ENCODE measurements at regions not wholly inside any gene's neighbourhood (a gene's known extent, or its start where the extent isn't known, plus 50 kb on each side); places are given as distances from the start of the nearest gene placed in this dataset.

DNA sequence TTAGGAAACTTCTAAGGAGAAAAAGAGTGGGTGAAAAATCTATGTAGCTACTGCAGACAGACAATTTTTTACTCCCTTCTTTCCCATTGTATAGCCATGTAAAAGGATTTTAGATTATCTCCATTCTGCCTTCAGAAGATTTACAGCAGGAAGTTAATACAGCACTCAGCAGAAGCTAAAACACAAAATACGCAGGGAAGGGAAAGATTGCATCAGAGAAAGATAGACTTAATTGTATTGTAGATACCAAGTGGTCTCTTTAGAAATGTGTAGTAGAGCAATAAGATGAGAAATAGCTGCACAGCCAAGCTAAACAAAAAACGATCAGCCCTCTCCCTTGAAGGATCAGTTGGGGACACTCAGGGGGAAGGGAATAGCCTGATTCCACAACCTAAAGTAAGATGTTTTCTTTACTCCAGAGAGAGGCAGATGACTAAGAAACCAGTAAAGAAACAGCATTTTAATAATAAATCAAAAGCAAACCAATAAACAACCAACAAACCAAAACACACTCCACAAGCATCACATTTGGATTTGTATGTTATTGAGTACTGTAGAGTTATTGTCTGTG is 236.7 kb upstream of the SLITRK1 start:
- H3K9me3 Mint-ChIP-seq, result no peaks in the 10 kb centered on the region
- DNase-seq (ENCODE audit: low spot score), result no peak
- no peak for ATAC-seq
- H3K4me1 Mint-ChIP-seq, result peaks cover 12% of the 10 kb centered on the region
- Histone ChIP-seq H4K20me1 (replicated peaks; ENCODE audit: insufficient read depth) (no peaks in the 10 kb centered on the region), H3F3A (replicated peaks; ENCODE audit: low read depth) (no peaks in the 10 kb centered on the region), H3K27ac (ENCODE audit: low read depth) (peak overlapping the region; percentile 60), H3K4me3 (no peak overlapping the region), H3K36me3 (ENCODE audit: insufficient read depth) (no peaks in the 10 kb centered on the region), H3K4me2 (no peak overlapping the region), H3K9me2 (ENCODE audit: insufficient read depth) (no peaks in the 10 kb centered on the region), H3K4me1 (ENCODE audit: insufficient read depth) (peaks cover 5% of the 10 kb centered on the region; the same call in 1 of the 2 replicates), H2AFZ (peak overlapping the region; percentile 61; the same call in 1 of the 2 replicates), H3K27me3 (ENCODE audit: insufficient read depth) (no peaks in the 10 kb centered on the region), H3K79me2 (replicated peaks; ENCODE audit: insufficient read depth) (no peaks in the 10 kb centered on the region)
- H3K4me3 Mint-ChIP-seq, result no peak overlapping the region
- peaks cover 2% of the 10 kb centered on the region for H3K27me3 Mint-ChIP-seq (ENCODE audit: insufficient read depth, low read depth, poor library complexity)
- H3K36me3 Mint-ChIP-seq (ENCODE audit: low read depth), result no peaks in the 10 kb centered on the region; the same call in 2 of the 3 replicates
- H3K27ac Mint-ChIP-seq, result peak overlapping the region; percentile 77
- TF ChIP-seq ZNF331 (CRISPR knock-in tag; IDR thresholded peaks at IDR 0.05; ENCODE audit: low read depth) (no peak), POLR2AphosphoS5 (IDR thresholded peaks at IDR 0.05; ENCODE audit: low read depth) (no peak), NANOG (IDR thresholded peaks at IDR 0.05; ENCODE audit: borderline replicate concordance) (no peak), JUNB (IDR thresholded peaks at IDR 0.05; ENCODE audit: unreplicated experiment) (no peak), STAT1 (IDR thresholded peaks at IDR 0.05; ENCODE audit: unreplicated experiment) (no peak), EZH2 (IDR thresholded peaks at IDR 0.05; ENCODE audit: low read depth, unreplicated experiment) (no peak), CREB1 (CRISPR knock-in tag; IDR thresholded peaks at IDR 0.05; ENCODE audit: low read depth) (no peak), ZNF114 (CRISPR knock-in tag; IDR thresholded peaks at IDR 0.05) (no peak), EZH2phosphoT487 (IDR thresholded peaks at IDR 0.05; ENCODE audit: unreplicated experiment) (no peak)
- TF ChIP-seq, protein P1, sequence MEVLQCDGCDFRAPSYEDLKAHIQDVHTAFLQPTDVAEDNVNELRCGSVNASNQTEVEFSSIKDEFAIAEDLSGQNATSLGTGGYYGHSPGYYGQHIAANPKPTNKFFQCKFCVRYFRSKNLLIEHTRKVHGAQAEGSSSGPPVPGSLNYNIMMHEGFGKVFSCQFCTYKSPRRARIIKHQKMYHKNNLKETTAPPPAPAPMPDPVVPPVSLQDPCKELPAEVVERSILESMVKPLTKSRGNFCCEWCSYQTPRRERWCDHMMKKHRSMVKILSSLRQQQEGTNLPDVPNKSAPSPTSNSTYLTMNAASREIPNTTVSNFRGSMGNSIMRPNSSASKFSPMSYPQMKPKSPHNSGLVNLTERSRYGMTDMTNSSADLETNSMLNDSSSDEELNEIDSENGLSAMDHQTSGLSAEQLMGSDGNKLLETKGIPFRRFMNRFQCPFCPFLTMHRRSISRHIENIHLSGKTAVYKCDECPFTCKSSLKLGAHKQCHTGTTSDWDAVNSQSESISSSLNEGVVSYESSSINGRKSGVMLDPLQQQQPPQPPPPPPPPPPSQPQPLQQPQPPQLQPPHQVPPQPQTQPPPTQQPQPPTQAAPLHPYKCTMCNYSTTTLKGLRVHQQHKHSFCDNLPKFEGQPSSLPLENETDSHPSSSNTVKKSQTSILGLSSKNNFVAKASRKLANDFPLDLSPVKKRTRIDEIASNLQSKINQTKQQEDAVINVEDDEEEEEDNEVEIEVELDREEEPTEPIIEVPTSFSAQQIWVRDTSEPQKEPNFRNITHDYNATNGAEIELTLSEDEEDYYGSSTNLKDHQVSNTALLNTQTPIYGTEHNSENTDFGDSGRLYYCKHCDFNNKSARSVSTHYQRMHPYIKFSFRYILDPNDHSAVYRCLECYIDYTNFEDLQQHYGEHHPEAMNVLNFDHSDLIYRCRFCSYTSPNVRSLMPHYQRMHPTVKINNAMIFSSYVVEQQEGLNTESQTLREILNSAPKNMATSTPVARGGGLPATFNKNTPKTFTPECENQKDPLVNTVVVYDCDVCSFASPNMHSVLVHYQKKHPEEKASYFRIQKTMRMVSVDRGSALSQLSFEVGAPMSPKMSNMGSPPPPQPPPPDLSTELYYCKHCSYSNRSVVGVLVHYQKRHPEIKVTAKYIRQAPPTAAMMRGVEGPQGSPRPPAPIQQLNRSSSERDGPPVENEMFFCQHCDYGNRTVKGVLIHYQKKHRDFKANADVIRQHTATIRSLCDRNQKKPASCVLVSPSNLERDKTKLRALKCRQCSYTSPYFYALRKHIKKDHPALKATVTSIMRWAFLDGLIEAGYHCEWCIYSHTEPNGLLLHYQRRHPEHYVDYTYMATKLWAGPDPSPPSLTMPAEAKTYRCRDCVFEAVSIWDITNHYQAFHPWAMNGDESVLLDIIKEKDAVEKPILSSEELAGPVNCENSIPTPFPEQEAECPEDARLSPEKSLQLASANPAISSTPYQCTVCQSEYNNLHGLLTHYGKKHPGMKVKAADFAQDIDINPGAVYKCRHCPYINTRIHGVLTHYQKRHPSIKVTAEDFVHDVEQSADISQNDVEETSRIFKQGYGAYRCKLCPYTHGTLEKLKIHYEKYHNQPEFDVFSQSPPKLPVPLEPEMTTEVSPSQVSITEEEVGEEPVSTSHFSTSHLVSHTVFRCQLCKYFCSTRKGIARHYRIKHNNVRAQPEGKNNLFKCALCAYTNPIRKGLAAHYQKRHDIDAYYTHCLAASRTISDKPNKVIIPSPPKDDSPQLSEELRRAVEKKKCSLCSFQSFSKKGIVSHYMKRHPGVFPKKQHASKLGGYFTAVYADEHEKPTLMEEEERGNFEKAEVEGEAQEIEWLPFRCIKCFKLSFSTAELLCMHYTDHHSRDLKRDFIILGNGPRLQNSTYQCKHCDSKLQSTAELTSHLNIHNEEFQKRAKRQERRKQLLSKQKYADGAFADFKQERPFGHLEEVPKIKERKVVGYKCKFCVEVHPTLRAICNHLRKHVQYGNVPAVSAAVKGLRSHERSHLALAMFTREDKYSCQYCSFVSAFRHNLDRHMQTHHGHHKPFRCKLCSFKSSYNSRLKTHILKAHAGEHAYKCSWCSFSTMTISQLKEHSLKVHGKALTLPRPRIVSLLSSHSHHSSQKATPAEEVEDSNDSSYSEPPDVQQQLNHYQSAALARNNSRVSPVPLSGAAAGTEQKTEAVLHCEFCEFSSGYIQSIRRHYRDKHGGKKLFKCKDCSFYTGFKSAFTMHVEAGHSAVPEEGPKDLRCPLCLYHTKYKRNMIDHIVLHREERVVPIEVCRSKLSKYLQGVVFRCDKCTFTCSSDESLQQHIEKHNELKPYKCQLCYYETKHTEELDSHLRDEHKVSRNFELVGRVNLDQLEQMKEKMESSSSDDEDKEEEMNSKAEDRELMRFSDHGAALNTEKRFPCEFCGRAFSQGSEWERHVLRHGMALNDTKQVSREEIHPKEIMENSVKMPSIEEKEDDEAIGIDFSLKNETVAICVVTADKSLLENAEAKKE (CRISPR knock-in tag; IDR thresholded peaks at IDR 0.05), result no peak
- TF ChIP-seq, protein P2, sequence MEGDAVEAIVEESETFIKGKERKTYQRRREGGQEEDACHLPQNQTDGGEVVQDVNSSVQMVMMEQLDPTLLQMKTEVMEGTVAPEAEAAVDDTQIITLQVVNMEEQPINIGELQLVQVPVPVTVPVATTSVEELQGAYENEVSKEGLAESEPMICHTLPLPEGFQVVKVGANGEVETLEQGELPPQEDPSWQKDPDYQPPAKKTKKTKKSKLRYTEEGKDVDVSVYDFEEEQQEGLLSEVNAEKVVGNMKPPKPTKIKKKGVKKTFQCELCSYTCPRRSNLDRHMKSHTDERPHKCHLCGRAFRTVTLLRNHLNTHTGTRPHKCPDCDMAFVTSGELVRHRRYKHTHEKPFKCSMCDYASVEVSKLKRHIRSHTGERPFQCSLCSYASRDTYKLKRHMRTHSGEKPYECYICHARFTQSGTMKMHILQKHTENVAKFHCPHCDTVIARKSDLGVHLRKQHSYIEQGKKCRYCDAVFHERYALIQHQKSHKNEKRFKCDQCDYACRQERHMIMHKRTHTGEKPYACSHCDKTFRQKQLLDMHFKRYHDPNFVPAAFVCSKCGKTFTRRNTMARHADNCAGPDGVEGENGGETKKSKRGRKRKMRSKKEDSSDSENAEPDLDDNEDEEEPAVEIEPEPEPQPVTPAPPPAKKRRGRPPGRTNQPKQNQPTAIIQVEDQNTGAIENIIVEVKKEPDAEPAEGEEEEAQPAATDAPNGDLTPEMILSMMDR (conservative IDR thresholded peaks at IDR 0.05; ENCODE audit: low read depth in 2 of 2), result no peak
- TF ChIP-seq, protein P3, sequence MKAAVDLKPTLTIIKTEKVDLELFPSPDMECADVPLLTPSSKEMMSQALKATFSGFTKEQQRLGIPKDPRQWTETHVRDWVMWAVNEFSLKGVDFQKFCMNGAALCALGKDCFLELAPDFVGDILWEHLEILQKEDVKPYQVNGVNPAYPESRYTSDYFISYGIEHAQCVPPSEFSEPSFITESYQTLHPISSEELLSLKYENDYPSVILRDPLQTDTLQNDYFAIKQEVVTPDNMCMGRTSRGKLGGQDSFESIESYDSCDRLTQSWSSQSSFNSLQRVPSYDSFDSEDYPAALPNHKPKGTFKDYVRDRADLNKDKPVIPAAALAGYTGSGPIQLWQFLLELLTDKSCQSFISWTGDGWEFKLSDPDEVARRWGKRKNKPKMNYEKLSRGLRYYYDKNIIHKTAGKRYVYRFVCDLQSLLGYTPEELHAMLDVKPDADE (IDR thresholded peaks at IDR 0.05), result no peak
- TF ChIP-seq, protein P4, sequence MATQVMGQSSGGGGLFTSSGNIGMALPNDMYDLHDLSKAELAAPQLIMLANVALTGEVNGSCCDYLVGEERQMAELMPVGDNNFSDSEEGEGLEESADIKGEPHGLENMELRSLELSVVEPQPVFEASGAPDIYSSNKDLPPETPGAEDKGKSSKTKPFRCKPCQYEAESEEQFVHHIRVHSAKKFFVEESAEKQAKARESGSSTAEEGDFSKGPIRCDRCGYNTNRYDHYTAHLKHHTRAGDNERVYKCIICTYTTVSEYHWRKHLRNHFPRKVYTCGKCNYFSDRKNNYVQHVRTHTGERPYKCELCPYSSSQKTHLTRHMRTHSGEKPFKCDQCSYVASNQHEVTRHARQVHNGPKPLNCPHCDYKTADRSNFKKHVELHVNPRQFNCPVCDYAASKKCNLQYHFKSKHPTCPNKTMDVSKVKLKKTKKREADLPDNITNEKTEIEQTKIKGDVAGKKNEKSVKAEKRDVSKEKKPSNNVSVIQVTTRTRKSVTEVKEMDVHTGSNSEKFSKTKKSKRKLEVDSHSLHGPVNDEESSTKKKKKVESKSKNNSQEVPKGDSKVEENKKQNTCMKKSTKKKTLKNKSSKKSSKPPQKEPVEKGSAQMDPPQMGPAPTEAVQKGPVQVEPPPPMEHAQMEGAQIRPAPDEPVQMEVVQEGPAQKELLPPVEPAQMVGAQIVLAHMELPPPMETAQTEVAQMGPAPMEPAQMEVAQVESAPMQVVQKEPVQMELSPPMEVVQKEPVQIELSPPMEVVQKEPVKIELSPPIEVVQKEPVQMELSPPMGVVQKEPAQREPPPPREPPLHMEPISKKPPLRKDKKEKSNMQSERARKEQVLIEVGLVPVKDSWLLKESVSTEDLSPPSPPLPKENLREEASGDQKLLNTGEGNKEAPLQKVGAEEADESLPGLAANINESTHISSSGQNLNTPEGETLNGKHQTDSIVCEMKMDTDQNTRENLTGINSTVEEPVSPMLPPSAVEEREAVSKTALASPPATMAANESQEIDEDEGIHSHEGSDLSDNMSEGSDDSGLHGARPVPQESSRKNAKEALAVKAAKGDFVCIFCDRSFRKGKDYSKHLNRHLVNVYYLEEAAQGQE (IDR thresholded peaks at IDR 0.05; ENCODE audit: unreplicated experiment), result no peak
